Spleen (tissue), 7 donors: ENCODE measurements at regions not wholly inside any gene's neighbourhood (a gene's known extent, or its start where the extent isn't known, plus 50 kb on each side); places are given as distances from the start of the nearest gene placed in this dataset.

Source experiments
- POLR2A ChIP-seq, 3 donors: fragments of 450-650 bp; IDR thresholded peaks; one replicate each; pipeline ENCODE4 v1.5.1; 2017; ENCODE audit warnings: antibody characterized with exemption in 3 of 3, mild to moderate bottlenecking in 1 of 3
- POLR2AphosphoS5 ChIP-seq, 3 donors: sonication (generic); formaldehyde crosslinking; IDR thresholded peaks; one replicate each; pipeline ENCODE4 v1.5.1; 2017; ENCODE audit warnings: antibody characterized with exemption in 3 of 3
- TF ChIP-seq, protein P1 (sequence below), 11 experiments: fragments of 200-600 bp in 7 of 11; fragments of 450-650 bp in 4 of 11; sonication (generic) in 4 of 11; IDR thresholded peaks in 8 of 11; conservative IDR thresholded peaks in 3 of 11; 1 replicate in 7 of 11; 2 replicates in 4 of 11; pipeline versions ENCODE4 v1.4.0 to v1.8.0; 2016 to 2021; ENCODE audit warnings: antibody characterized with exemption in 11 of 11, inconsistent platforms in 4 of 11, mild to moderate bottlenecking in 1 of 11
- donor health status: DM: no; HTN: no; CAD: no; lungs with moderate emphysema.
- donor health status: DM: no; HTN: no; CAD: no.
- donor health status: DM: no; HTN: no; CAD: no.

DNA sequence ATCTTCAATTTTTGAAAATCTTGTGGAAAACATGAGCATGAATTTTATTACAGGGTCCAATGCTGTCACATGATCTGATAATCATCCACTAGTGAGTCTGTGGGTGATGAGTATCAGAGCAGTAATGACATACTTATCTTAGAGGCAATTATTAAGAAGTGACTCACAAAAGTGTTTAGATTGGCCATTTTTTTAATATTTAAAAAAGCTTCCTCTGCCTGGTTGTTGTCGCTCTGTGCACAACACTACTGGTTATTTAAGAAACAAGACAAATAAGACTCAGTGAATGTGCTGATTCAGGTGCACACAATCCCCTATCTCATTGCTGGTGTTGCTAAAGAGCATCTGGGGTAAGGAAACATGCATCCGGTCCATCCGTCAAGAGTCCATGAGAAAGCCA is 665.8 kb upstream of the ZEB2 start:
- TF ChIP-seq, protein P1, sequence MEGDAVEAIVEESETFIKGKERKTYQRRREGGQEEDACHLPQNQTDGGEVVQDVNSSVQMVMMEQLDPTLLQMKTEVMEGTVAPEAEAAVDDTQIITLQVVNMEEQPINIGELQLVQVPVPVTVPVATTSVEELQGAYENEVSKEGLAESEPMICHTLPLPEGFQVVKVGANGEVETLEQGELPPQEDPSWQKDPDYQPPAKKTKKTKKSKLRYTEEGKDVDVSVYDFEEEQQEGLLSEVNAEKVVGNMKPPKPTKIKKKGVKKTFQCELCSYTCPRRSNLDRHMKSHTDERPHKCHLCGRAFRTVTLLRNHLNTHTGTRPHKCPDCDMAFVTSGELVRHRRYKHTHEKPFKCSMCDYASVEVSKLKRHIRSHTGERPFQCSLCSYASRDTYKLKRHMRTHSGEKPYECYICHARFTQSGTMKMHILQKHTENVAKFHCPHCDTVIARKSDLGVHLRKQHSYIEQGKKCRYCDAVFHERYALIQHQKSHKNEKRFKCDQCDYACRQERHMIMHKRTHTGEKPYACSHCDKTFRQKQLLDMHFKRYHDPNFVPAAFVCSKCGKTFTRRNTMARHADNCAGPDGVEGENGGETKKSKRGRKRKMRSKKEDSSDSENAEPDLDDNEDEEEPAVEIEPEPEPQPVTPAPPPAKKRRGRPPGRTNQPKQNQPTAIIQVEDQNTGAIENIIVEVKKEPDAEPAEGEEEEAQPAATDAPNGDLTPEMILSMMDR (IDR thresholded peaks at IDR 0.05 in 8 of 11, conservative IDR thresholded peaks at IDR 0.05 in 3 of 11): no peak
- no peak for TF ChIP-seq POLR2A (IDR thresholded peaks at IDR 0.05)
- TF ChIP-seq POLR2AphosphoS5 (IDR thresholded peaks at IDR 0.05): no peak
